Neural progenitor cell (in vitro differentiated cells): ENCODE measurements at regions not wholly inside any gene's neighbourhood (a gene's known extent, or its start where the extent isn't known, plus 50 kb on each side); places are given as distances from the start of the nearest gene placed in this dataset.

Source experiments
- DNase-seq: peaks from one replicate; pipeline ENCODE4 v3.0.0-alpha.2; 2016; ENCODE audit warnings: low spot score
- H2AFZ ChIP-seq: fragments of 200-600 bp; sonication (generic); replicated peaks from 2 replicates; pipeline ENCODE4 v1.6.1; 2016; ENCODE audit warnings: antibody characterized with exemption
- H3F3A ChIP-seq: fragments of 200-600 bp; sonication (generic); 2 replicates; pipeline ENCODE4 v1.6.1; 2016; ENCODE audit warnings: antibody characterized with exemption, low read depth
- H3K27ac ChIP-seq: fragments of 200-600 bp; sonication (generic); 2 replicates; pipeline ENCODE4 v1.5.1; 2016; ENCODE audit warnings: mild to moderate bottlenecking
- H3K27me3 ChIP-seq: fragments of 200-600 bp; sonication (generic); 2 replicates; pipeline ENCODE4 v1.6.1; 2016; ENCODE audit warnings: mild to moderate bottlenecking, moderate library complexity
- H3K36me3 ChIP-seq: fragments of 200-600 bp; sonication (generic); 2 replicates; pipeline ENCODE4 v1.5.1; 2016
- H3K4me1 ChIP-seq: fragments of 200-600 bp; sonication (generic); 2 replicates; pipeline ENCODE4 v1.6.1; 2016; ENCODE audit warnings: mixed run types
- H3K4me2 ChIP-seq: fragments of 200-600 bp; sonication (generic); 2 replicates; pipeline ENCODE4 v1.6.1; 2016
- H3K4me3 ChIP-seq: fragments of 200-600 bp; sonication (generic); 2 replicates; pipeline ENCODE4 v1.5.1; 2016
- H3K79me2 ChIP-seq: fragments of 200-600 bp; sonication (generic); 2 replicates; pipeline ENCODE4 v1.6.1; 2016; ENCODE audit warnings: low read depth
- H3K9ac ChIP-seq: fragments of 200-600 bp; sonication (generic); 2 replicates; pipeline ENCODE4 v1.6.1; 2016
- H3K9me3 ChIP-seq: fragments of 200-600 bp; sonication (generic); 2 replicates; pipeline ENCODE4 v1.5.1; 2016; ENCODE audit warnings: low read depth
- H4K20me1 ChIP-seq: fragments of 200-600 bp; sonication (generic); 2 replicates; pipeline ENCODE4 v1.6.1; 2016; ENCODE audit warnings: low read depth
- H3K27ac Mint-ChIP-seq: 3 replicates; pipeline ENCODE4 v1.8.0; 2021; ENCODE audit warnings: mixed read lengths
- H3K27me3 Mint-ChIP-seq: 2 replicates; pipeline ENCODE4 v1.8.0; 2022; ENCODE audit warnings: low read depth, mild to moderate bottlenecking, inconsistent platforms, moderate library complexity, mixed read lengths; ENCODE audit not compliant: insufficient read depth
- H3K36me3 Mint-ChIP-seq: 3 replicates; pipeline ENCODE4 v1.8.0; 2021; ENCODE audit warnings: mixed read lengths
- H3K4me1 Mint-ChIP-seq: 3 replicates; pipeline ENCODE4 v1.8.0; 2021; ENCODE audit warnings: mixed read lengths
- H3K4me3 Mint-ChIP-seq: 3 replicates; pipeline ENCODE4 v1.8.0; 2021; ENCODE audit warnings: mild to moderate bottlenecking, moderate library complexity, mixed read lengths
- H3K9me3 Mint-ChIP-seq: 3 replicates; pipeline ENCODE4 v1.8.0; 2020; ENCODE audit warnings: mixed read lengths
- CTCF ChIP-seq: fragments of 200-600 bp; sonication (generic); IDR thresholded peaks from 2 replicates; pipeline ENCODE4 v1.5.1; 2017; ENCODE audit warnings: antibody characterized with exemption, mild to moderate bottlenecking
- EZH2 ChIP-seq: fragments of 200-600 bp; sonication (generic); IDR thresholded peaks from 2 replicates; pipeline ENCODE4 v1.6.1; 2017; ENCODE audit warnings: antibody characterized with exemption, mild to moderate bottlenecking, moderate library complexity
- EZH2phosphoT487 ChIP-seq: fragments of 200-600 bp; sonication (generic); IDR thresholded peaks from 2 replicates; pipeline ENCODE4 v1.6.1; 2017; ENCODE audit warnings: antibody characterized with exemption

GRCh38 chr2:204335451-204336058 is 209.7 kb upstream of the PARD3B start:
- no peak for DNase-seq
- no peaks in the 10 kb centered on the region for H3K9me3 ChIP-seq
- Mint-ChIP-seq H3K27ac (no peak overlapping the region), H3K4me1 (peaks cover 7% of the 10 kb centered on the region), H3K4me3 (no peak overlapping the region), H3K9me3 (no peaks in the 10 kb centered on the region), H3K27me3 (peaks cover 4% of the 10 kb centered on the region), H3K36me3 (no peaks in the 10 kb centered on the region)
- H3K4me1 ChIP-seq, result peaks cover 12% of the 10 kb centered on the region
- H3F3A ChIP-seq, result no peaks in the 10 kb centered on the region
- H4K20me1 ChIP-seq, result no peaks in the 10 kb centered on the region
- TF ChIP-seq EZH2 (no peak), EZH2phosphoT487 (no peak), CTCF (no peak)
- no peak overlapping the region for H2AFZ ChIP-seq
- H3K4me2 ChIP-seq, result no peak overlapping the region
- no peaks in the 10 kb centered on the region for H3K79me2 ChIP-seq
- H3K9ac ChIP-seq, result no peak overlapping the region
- H3K27ac ChIP-seq, result no peak overlapping the region
- H3K27me3 ChIP-seq, result no peaks in the 10 kb centered on the region
- H3K4me3 ChIP-seq, result no peak overlapping the region
- no peaks in the 10 kb centered on the region for H3K36me3 ChIP-seq

DNA sequence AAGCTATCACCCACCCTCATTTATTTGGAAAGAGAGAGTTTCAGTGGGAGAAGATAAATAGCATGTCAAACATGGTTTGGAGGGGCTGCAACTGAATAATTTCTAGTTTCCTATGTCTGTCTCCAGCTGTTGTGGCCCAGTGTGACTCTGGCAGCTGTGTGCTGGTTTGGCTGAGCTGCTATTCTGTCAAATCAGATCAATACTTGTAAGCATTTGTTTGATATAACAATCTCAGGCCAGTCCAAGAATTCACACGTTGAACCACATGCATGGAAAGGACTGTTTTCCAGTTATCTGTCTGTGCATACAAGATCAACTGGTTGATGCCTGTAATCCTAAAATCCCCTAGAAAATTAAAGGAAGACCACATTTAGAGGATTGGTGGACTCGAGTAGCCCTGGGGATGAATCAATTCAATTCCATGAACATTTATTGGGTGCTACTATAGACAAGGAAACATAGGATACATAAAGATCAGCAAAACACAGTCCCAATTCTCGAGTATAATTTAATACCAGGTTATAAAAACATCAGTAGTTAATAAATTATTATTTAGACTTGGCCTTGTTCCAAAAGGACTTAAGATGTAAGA is 209.0 kb upstream of the PARD3B start:
- Mint-ChIP-seq H3K4me1 (peaks cover 5% of the 10 kb centered on the region), H3K27ac (no peak overlapping the region), H3K4me3 (no peak overlapping the region), H3K27me3 (peaks cover 3% of the 10 kb centered on the region), H3K36me3 (no peaks in the 10 kb centered on the region), H3K9me3 (no peaks in the 10 kb centered on the region)
- H3K4me3 ChIP-seq, result no peak overlapping the region
- no peaks in the 10 kb centered on the region for H3K36me3 ChIP-seq
- H3K9me3 ChIP-seq, result no peaks in the 10 kb centered on the region
- H3K27ac ChIP-seq, result no peak overlapping the region
- no peak for DNase-seq
- H4K20me1 ChIP-seq, result no peaks in the 10 kb centered on the region
- no peak overlapping the region for H3K4me2 ChIP-seq
- H3K79me2 ChIP-seq, result no peaks in the 10 kb centered on the region
- TF ChIP-seq EZH2phosphoT487 (no peak), CTCF (no peak), EZH2 (no peak)
- no peaks in the 10 kb centered on the region for H3F3A ChIP-seq
- no peak overlapping the region for H2AFZ ChIP-seq
- no peaks in the 10 kb centered on the region for H3K27me3 ChIP-seq
- peaks cover 12% of the 10 kb centered on the region for H3K4me1 ChIP-seq
- H3K9ac ChIP-seq, result no peak overlapping the region

DNA sequence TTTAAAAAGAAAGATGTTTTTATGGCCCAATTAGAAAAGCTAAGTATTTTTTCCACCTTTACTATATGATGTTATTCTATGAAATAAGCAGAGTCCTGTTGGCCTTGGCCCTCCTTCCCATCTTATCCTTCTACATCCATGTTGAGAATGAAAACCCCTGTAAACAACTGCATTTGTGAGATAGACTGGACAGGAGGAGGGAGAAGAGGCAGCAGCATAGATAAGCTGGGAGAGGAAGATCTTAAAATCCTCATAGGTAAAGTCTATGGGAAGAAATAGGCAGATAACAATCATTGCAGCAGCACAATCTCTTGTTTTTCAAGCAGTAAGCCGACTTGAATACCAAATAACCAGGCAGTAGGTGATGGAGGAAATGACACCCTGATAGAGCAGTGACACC is 207.6 kb upstream of the PARD3B start:
- no peak for DNase-seq

More for the DNA sequence above, 207.6 kb upstream of the PARD3B start:
- H3K9me3 Mint-ChIP-seq, result no peaks in the 10 kb centered on the region
- H3K27ac Mint-ChIP-seq, result no peak overlapping the region
- no peak overlapping the region for H3K4me3 ChIP-seq
- no peaks in the 10 kb centered on the region for H3K9me3 ChIP-seq
- H3F3A ChIP-seq, result no peaks in the 10 kb centered on the region
- no peaks in the 10 kb centered on the region for H4K20me1 ChIP-seq
- no peak for TF ChIP-seq EZH2
- TF ChIP-seq EZH2phosphoT487, result no peak
- TF ChIP-seq CTCF, result no peak
- no peak overlapping the region for H3K4me3 Mint-ChIP-seq
- no peak overlapping the region for H3K9ac ChIP-seq
- no peak overlapping the region for H2AFZ ChIP-seq
- no peak overlapping the region for H3K4me2 ChIP-seq
- H3K79me2 ChIP-seq, result no peaks in the 10 kb centered on the region
- no peak overlapping the region for H3K27ac ChIP-seq
- peaks cover 5% of the 10 kb centered on the region for H3K4me1 Mint-ChIP-seq
- peaks cover 2% of the 10 kb centered on the region for H3K27me3 Mint-ChIP-seq
- no peaks in the 10 kb centered on the region for H3K36me3 ChIP-seq
- H3K36me3 Mint-ChIP-seq, result no peaks in the 10 kb centered on the region
- H3K4me1 ChIP-seq, result peaks cover 12% of the 10 kb centered on the region
- H3K27me3 ChIP-seq, result no peaks in the 10 kb centered on the region
